ENCODE measurements at regions not wholly inside any gene's neighbourhood (a gene's known extent, or its start where the extent isn't known, plus 50 kb on each side); places are given as distances from the start of the nearest gene placed in this dataset.

DNA sequence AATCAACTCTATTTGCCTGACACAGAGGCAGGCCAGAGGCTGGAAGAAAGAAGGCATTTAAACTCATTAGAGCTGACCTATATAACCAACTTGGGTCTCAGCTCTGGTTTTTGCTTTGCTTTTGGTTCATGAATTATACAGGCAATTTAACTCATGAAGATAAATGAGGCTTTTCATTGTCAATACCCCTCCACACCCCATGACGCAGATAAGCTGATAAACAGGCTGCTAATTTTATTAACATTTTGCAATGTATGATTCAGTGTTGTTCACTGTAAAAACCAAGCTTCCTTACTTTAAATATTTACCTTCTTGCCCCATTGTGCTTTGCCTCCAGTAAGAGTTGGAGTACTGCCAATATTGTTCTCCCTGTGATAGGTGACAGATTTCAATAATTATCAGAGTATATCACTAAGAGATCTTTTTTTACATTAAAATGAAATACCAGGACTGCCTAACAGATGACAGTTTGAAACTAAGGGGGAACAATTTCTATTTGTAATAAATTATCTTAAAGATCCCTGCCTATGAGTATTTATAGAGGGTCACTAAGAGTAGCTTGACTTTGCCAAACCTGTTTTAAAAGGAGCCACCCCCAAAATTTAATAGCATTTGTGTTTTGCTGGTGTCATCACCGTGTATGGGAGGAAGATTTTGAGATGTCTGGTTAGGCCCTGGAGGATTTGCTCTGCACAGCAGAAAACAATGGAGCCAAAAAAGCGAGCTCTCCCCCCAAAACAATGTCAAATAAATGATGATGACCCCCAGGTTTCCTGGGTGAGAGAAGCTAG lies 472.7 kb upstream of the NBEA start:
- H3K9me3 Mint-ChIP-seq = peaks cover 0 to 12% (median 2%) of the 10 kb centered on the region in 7 donors
- H3K4me1 Mint-ChIP-seq = no peaks in the 10 kb centered on the region
- TF ChIP-seq, protein P1, sequence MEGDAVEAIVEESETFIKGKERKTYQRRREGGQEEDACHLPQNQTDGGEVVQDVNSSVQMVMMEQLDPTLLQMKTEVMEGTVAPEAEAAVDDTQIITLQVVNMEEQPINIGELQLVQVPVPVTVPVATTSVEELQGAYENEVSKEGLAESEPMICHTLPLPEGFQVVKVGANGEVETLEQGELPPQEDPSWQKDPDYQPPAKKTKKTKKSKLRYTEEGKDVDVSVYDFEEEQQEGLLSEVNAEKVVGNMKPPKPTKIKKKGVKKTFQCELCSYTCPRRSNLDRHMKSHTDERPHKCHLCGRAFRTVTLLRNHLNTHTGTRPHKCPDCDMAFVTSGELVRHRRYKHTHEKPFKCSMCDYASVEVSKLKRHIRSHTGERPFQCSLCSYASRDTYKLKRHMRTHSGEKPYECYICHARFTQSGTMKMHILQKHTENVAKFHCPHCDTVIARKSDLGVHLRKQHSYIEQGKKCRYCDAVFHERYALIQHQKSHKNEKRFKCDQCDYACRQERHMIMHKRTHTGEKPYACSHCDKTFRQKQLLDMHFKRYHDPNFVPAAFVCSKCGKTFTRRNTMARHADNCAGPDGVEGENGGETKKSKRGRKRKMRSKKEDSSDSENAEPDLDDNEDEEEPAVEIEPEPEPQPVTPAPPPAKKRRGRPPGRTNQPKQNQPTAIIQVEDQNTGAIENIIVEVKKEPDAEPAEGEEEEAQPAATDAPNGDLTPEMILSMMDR (IDR thresholded peaks at IDR 0.05) = no peak
- DNase-seq = no peak
- Histone ChIP-seq H3K27ac (ENCODE audit: low read depth in 1 of 2, low read length in 2 of 2) (no peak overlapping the region), H3K4me2 (replicated peaks; ENCODE audit: extremely low read depth, low read length, poor library complexity, severe bottlenecking) (no peak overlapping the region), H3K4me1 (ENCODE audit: control insufficient read depth in 1 of 2, insufficient read depth in 2 of 2, low read length in 2 of 2) (no peaks in the 10 kb centered on the region), H3K36me3 (replicated peaks in 1 of 2; ENCODE audit: control insufficient read depth in 1 of 2, insufficient read depth in 2 of 2, low read length in 2 of 2) (no peaks in the 10 kb centered on the region), H4K20me1 (ENCODE audit: insufficient read depth, low read length) (no peaks in the 10 kb centered on the region), H3K9ac (ENCODE audit: insufficient read depth, low read length, poor library complexity, severe bottlenecking) (no peak overlapping the region), H3K4me3 (replicated peaks in 1 of 3; ENCODE audit: low read depth in 2 of 3, low read length in 3 of 3) (no peak overlapping the region), H2AFZ (ENCODE audit: insufficient read depth, low read depth, low read length, poor library complexity, severe bottlenecking) (no peak overlapping the region), H3K9me3 (replicated peaks in 1 of 2; ENCODE audit: control insufficient read depth in 1 of 2, insufficient read depth in 1 of 2, low read length in 2 of 2) (peaks cover 0 to 11% of the 10 kb centered on the region in 2 donors), H3K79me2 (ENCODE audit: insufficient read depth, low read length) (no peaks in the 10 kb centered on the region), H3K27me3 (ENCODE audit: control insufficient read depth in 2 of 2, insufficient read depth in 2 of 2, low read length in 2 of 2) (no peaks in the 10 kb centered on the region)
- H3K36me3 Mint-ChIP-seq = no peaks in the 10 kb centered on the region
- H3K27ac Mint-ChIP-seq = no peak overlapping the region
- H3K4me3 Mint-ChIP-seq = no peak overlapping the region
- no CpG with 5 or more reads among the region's 3 CpGs for WGBS (ENCODE audit: insufficient coverage)
- H3K27me3 Mint-ChIP-seq (ENCODE audit: low read depth in 3 of 3) = peaks cover 0 to 3% (median 0%) of the 10 kb centered on the region in 3 donors
- intact Hi-C loops (cut with micrococcal nuclease) = no loop called here

DNA sequence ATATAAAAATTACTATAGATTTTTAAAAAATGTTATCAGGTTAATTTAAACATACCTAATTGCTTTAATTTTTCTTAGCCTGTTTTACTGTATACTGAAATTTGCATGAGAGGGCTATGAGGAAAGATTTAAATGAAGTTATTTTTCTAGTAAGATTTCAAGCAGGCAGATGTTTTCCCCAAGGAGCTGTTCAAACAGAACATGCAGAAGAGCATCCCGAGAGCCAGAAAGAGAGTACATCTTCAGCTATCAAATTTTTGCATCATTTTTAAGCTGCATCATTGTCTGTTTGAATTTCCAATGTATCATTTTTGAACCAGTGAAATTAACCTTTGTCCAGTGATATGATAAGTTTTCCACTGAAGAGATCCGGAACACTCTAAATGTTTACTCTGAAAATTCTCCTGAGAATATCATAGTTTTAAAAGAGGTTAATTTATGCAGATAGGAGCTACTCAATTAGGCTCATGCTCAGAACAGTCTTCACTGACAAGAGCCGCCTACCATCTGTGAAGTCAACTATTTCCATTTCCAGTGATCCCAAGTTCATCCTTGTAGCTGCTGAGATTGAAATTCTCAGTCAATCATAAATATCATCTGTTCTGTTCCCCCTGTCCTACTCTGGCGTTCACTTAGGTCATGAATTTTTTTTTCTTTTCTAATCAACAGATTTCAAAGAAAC lies 467.7 kb upstream of the NBEA start:
- Mint-ChIP-seq H3K27ac (no peak overlapping the region), H3K4me1 (no peaks in the 10 kb centered on the region)
- no peak overlapping the region for H3K4me3 ChIP-seq (replicated peaks in 1 of 3; ENCODE audit: low read depth in 2 of 3, low read length in 3 of 3)

More for the DNA sequence above, 467.7 kb upstream of the NBEA start:
- no peaks in the 10 kb centered on the region for H3K27me3 ChIP-seq (ENCODE audit: control insufficient read depth in 2 of 2, insufficient read depth in 2 of 2, low read length in 2 of 2)
- TF ChIP-seq, protein P1 (IDR thresholded peaks at IDR 0.05) = no peak
- H3K9ac ChIP-seq (ENCODE audit: insufficient read depth, low read length, poor library complexity, severe bottlenecking) = no peak overlapping the region
- H3K9me3 Mint-ChIP-seq = peaks cover 0 to 12% (median 5%) of the 10 kb centered on the region in 7 donors
- no peaks in the 10 kb centered on the region for H3K36me3 ChIP-seq (replicated peaks in 1 of 2; ENCODE audit: control insufficient read depth in 1 of 2, insufficient read depth in 2 of 2, low read length in 2 of 2)
- no peak overlapping the region for H3K4me3 Mint-ChIP-seq
- H4K20me1 ChIP-seq (ENCODE audit: insufficient read depth, low read length) = no peaks in the 10 kb centered on the region
- H3K36me3 Mint-ChIP-seq = no peaks in the 10 kb centered on the region
- WGBS (ENCODE audit: insufficient coverage) = 100% methylated on average over 2 of the region's 4 CpGs
- no peaks in the 10 kb centered on the region for H3K4me1 ChIP-seq (ENCODE audit: control insufficient read depth in 1 of 2, insufficient read depth in 2 of 2, low read length in 2 of 2)
- H3K27me3 Mint-ChIP-seq (ENCODE audit: low read depth in 3 of 3) = peaks cover 0 to 5% (median 0%) of the 10 kb centered on the region in 3 donors
- intact Hi-C loops (cut with micrococcal nuclease) = no loop called here
- H3K9me3 ChIP-seq (replicated peaks in 1 of 2; ENCODE audit: control insufficient read depth in 1 of 2, insufficient read depth in 1 of 2, low read length in 2 of 2) = peaks cover 0 to 3% of the 10 kb centered on the region in 2 donors
- no peak for DNase-seq
- no peaks in the 10 kb centered on the region for H3K79me2 ChIP-seq (ENCODE audit: insufficient read depth, low read length)
- no peak overlapping the region for H2AFZ ChIP-seq (ENCODE audit: insufficient read depth, low read depth, low read length, poor library complexity, severe bottlenecking)
- H3K4me2 ChIP-seq (replicated peaks; ENCODE audit: extremely low read depth, low read length, poor library complexity, severe bottlenecking) = no peak overlapping the region
- no peak overlapping the region for H3K27ac ChIP-seq (ENCODE audit: low read depth in 1 of 2, low read length in 2 of 2)
